ENCODE measurements at regions not wholly inside any gene's neighbourhood (a gene's known extent, or its start where the extent isn't known, plus 50 kb on each side); places are given as distances from the start of the nearest gene placed in this dataset.

GRCh38 chr2:19214682-19215391 is 143.6 kb downstream of the OSR1 start (continued):
- TF ChIP-seq, protein P1, sequence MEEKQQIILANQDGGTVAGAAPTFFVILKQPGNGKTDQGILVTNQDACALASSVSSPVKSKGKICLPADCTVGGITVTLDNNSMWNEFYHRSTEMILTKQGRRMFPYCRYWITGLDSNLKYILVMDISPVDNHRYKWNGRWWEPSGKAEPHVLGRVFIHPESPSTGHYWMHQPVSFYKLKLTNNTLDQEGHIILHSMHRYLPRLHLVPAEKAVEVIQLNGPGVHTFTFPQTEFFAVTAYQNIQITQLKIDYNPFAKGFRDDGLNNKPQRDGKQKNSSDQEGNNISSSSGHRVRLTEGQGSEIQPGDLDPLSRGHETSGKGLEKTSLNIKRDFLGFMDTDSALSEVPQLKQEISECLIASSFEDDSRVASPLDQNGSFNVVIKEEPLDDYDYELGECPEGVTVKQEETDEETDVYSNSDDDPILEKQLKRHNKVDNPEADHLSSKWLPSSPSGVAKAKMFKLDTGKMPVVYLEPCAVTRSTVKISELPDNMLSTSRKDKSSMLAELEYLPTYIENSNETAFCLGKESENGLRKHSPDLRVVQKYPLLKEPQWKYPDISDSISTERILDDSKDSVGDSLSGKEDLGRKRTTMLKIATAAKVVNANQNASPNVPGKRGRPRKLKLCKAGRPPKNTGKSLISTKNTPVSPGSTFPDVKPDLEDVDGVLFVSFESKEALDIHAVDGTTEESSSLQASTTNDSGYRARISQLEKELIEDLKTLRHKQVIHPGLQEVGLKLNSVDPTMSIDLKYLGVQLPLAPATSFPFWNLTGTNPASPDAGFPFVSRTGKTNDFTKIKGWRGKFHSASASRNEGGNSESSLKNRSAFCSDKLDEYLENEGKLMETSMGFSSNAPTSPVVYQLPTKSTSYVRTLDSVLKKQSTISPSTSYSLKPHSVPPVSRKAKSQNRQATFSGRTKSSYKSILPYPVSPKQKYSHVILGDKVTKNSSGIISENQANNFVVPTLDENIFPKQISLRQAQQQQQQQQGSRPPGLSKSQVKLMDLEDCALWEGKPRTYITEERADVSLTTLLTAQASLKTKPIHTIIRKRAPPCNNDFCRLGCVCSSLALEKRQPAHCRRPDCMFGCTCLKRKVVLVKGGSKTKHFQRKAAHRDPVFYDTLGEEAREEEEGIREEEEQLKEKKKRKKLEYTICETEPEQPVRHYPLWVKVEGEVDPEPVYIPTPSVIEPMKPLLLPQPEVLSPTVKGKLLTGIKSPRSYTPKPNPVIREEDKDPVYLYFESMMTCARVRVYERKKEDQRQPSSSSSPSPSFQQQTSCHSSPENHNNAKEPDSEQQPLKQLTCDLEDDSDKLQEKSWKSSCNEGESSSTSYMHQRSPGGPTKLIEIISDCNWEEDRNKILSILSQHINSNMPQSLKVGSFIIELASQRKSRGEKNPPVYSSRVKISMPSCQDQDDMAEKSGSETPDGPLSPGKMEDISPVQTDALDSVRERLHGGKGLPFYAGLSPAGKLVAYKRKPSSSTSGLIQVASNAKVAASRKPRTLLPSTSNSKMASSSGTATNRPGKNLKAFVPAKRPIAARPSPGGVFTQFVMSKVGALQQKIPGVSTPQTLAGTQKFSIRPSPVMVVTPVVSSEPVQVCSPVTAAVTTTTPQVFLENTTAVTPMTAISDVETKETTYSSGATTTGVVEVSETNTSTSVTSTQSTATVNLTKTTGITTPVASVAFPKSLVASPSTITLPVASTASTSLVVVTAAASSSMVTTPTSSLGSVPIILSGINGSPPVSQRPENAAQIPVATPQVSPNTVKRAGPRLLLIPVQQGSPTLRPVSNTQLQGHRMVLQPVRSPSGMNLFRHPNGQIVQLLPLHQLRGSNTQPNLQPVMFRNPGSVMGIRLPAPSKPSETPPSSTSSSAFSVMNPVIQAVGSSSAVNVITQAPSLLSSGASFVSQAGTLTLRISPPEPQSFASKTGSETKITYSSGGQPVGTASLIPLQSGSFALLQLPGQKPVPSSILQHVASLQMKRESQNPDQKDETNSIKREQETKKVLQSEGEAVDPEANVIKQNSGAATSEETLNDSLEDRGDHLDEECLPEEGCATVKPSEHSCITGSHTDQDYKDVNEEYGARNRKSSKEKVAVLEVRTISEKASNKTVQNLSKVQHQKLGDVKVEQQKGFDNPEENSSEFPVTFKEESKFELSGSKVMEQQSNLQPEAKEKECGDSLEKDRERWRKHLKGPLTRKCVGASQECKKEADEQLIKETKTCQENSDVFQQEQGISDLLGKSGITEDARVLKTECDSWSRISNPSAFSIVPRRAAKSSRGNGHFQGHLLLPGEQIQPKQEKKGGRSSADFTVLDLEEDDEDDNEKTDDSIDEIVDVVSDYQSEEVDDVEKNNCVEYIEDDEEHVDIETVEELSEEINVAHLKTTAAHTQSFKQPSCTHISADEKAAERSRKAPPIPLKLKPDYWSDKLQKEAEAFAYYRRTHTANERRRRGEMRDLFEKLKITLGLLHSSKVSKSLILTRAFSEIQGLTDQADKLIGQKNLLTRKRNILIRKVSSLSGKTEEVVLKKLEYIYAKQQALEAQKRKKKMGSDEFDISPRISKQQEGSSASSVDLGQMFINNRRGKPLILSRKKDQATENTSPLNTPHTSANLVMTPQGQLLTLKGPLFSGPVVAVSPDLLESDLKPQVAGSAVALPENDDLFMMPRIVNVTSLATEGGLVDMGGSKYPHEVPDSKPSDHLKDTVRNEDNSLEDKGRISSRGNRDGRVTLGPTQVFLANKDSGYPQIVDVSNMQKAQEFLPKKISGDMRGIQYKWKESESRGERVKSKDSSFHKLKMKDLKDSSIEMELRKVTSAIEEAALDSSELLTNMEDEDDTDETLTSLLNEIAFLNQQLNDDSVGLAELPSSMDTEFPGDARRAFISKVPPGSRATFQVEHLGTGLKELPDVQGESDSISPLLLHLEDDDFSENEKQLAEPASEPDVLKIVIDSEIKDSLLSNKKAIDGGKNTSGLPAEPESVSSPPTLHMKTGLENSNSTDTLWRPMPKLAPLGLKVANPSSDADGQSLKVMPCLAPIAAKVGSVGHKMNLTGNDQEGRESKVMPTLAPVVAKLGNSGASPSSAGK (IDR thresholded peaks at IDR 0.05) = no peak
- no peak for TF ChIP-seq TSC22D4 (tag; IDR thresholded peaks at IDR 0.05)
- TF ChIP-seq DMBX1 (CRISPR knock-in tag; IDR thresholded peaks at IDR 0.05; ENCODE audit: borderline replicate concordance) = no peak
- no peak for TF ChIP-seq ZNF280A (IDR thresholded peaks at IDR 0.05; ENCODE audit: low read depth, partially characterized antibody)
- TF ChIP-seq ZNF445 (CRISPR knock-in tag; IDR thresholded peaks at IDR 0.05; ENCODE audit: low read depth) = no peak
- no peak for TF ChIP-seq MAZ (CRISPR knock-in tag; conservative IDR thresholded peaks at IDR 0.05 in 1 of 2, IDR thresholded peaks at IDR 0.05 in 1 of 2)
- no peak for TF ChIP-seq ZNF239 (CRISPR knock-in tag; IDR thresholded peaks at IDR 0.05)
- TF ChIP-seq NFYB (IDR thresholded peaks at IDR 0.05; ENCODE audit: extremely low read depth, insufficient read length) = no peak
- no peak for TF ChIP-seq TRIM28 (IDR thresholded peaks at IDR 0.05)
- TF ChIP-seq, protein P2, sequence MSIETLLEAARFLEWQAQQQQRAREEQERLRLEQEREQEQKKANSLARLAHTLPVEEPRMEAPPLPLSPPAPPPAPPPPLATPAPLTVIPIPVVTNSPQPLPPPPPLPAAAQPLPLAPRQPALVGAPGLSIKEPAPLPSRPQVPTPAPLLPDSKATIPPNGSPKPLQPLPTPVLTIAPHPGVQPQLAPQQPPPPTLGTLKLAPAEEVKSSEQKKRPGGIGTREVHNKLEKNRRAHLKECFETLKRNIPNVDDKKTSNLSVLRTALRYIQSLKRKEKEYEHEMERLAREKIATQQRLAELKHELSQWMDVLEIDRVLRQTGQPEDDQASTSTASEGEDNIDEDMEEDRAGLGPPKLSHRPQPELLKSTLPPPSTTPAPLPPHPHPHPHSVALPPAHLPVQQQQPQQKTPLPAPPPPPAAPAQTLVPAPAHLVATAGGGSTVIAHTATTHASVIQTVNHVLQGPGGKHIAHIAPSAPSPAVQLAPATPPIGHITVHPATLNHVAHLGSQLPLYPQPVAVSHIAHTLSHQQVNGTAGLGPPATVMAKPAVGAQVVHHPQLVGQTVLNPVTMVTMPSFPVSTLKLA (conservative IDR thresholded peaks at IDR 0.05) = no peak
